Breast epithelium (tissue), 3 donors: ENCODE measurements at regions not wholly inside any gene's neighbourhood (a gene's known extent, or its start where the extent isn't known, plus 50 kb on each side); places are given as distances from the start of the nearest gene placed in this dataset.

Experiments
- CTCF ChIP-seq, 3 donors: fragments of 450-650 bp; IDR thresholded peaks; one replicate each; pipeline ENCODE4 v1.5.1; 2016 to 2017; ENCODE audit warnings: antibody characterized with exemption in 3 of 3, mild to moderate bottlenecking in 3 of 3, moderate library complexity in 3 of 3
- POLR2A ChIP-seq: fragments of 450-650 bp; IDR thresholded peaks from one replicate; pipeline ENCODE4 v1.6.1; 2016; ENCODE audit warnings: antibody characterized with exemption, mild to moderate bottlenecking, moderate library complexity
- POLR2AphosphoS5 ChIP-seq, 3 donors: sonication (generic); formaldehyde crosslinking; IDR thresholded peaks; one replicate each; pipeline ENCODE4 v1.6.1; 2017; ENCODE audit warnings: antibody characterized with exemption in 3 of 3

- TF ChIP-seq POLR2AphosphoS5 (IDR thresholded peaks at IDR 0.05) = no peak
- TF ChIP-seq POLR2A = no peak
- TF ChIP-seq CTCF (IDR thresholded peaks at IDR 0.05) = no peak
These were observed 212.8 kb upstream of the SYT1 start for GRCh38 chr12:78651755-78652154.
